ENCODE measurements at regions not wholly inside any gene's neighbourhood (a gene's known extent, or its start where the extent isn't known, plus 50 kb on each side); places are given as distances from the start of the nearest gene placed in this dataset.
A peak's percentile ranks its signal among the peaks of the same experiment; 100 is the strongest.

DNA sequence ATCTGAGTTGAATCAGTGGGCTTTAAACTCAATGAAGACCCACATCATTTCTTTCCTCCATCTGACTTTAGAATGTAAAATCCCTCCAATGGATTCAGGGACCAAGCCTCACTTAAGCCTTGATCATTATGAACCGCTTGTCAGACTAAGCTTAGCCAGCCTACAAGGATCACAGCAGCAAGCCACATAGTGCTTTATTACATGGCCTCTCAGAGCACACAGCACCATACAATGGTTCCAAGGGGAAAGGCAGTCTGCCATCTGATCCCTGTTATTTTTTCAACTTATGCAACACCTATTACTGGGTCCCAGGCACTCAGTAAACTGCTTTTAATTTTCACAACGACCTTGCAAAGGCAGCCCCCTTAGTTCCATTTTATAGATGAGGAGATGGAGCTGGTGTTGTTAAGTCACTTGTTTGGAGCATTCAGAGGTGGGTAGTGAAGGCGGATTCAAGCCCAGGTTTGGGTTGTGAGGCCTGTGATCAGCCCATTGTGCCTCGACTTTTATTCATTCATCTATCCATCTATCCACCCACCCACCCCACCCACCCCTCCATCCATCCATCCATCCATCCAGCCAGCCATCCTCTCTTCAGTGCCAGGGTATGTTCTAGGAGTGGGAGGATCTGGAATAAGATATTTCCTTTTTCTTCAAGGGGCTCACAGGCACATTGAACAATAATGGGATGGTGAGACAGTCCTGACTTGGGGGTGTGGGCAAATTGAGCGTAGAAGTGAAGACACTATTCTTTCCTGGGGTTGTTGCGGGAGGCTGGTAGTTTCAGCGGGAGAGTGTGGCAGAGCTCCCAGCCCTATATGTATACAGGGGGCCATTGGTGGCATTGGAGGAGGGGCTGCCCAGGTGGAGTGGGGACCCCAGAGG, 141.2 kb downstream of the MYCN start:
- DNase-seq (ENCODE audit: low spot score): no peak

DNA sequence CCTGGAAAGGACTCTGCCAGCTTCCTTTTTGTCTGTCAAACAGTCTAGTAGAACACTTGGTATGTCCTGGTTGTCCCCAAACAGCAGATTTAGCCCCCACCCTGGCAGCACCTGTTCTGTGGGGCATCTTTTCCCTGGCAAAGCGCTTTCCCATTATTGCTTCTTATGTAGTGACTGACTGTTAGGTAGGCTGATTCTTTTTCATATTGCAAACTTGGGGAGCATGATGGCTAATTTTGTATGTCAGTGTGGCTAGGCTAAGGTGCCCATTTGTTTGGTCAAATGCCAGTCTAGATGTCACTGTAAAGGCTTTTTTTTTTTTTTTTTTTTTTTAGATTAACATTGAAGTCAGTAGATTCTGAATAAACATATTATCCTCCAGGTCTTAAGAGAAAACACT, 140.2 kb downstream of the MYCN start:
- no peak for DNase-seq (ENCODE audit: low spot score)

DNA sequence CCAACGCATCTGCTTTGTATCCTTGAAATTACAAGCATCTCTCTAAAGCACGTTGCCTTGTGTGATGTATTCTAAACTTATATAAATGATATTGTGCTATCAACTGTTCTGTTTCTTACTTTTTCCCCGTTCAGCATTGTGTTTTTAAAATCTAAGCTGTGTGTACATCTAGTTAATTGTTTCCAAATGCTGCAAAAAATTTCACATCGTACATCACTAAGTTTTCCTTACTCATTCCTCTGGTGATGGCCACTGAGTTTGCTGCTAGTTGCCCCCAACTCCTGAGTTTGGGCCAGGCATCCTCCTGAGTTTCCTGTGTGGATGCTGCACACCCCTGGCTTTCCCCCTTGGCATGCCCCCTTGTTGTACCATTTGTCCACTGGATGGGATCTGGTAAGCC, 139.7 kb downstream of the MYCN start:
- DNase-seq (ENCODE audit: low spot score): no peak

DNA sequence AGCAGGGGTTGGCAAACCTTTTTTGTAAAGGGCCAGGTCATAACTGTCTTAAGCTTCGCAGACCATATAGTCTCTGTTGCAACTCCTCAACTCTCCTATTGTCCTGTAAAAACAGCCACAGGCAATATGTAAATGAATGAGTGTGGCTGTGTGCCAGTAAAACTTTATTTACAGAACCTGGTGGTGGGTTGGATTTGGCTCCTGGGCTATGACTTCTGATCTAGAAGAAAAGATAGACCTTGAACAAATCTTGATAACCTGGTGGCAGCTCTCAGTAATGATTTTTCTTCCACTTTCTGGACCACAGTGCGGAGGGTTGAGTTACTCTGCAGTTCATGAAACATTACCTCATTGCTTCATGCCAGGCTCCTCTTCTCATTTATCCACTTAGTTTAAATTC, 139.3 kb downstream of the MYCN start:
- no peak for DNase-seq (ENCODE audit: low spot score)

DNA sequence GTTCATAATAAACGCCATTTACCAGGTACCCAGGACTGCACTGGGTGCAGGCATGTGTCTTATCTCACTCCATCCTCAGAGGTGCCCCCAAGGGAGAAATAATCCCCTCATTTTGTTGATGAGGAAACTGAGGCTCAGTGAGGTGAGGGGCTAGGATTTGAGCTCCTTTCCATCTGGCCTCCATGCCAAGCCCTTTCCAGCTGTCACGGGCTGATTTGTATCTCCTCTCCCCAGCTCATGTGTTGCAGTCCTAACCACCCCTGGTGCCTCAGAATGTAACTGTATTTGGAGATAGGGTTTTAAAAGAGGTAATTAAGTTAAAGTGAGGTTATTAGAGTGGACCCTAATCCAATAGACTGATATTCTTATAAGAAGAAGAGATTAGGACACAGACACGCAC, 137.3 kb downstream of the MYCN start:
- no peak for DNase-seq (ENCODE audit: low spot score)

DNA sequence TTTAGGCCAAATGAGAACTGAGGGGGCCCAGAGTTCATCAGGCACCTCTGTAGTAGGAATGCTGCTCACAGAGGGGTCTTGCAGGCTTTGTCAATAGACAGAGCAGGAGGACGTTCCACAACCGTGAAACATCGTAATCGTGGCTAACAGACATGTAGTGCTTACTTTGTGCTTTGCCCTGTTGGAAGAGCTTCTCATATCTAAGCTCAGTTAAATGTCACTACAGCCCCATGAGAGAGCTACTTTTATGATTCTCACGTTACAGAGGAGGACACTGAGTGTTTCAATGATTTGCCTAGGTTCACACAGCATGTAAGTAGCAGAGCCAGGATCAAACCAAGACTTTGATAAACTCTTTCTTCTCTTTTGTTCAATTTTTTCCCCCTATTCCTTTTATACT, 136.6 kb downstream of the MYCN start:
- no peak for DNase-seq (ENCODE audit: low spot score)

DNA sequence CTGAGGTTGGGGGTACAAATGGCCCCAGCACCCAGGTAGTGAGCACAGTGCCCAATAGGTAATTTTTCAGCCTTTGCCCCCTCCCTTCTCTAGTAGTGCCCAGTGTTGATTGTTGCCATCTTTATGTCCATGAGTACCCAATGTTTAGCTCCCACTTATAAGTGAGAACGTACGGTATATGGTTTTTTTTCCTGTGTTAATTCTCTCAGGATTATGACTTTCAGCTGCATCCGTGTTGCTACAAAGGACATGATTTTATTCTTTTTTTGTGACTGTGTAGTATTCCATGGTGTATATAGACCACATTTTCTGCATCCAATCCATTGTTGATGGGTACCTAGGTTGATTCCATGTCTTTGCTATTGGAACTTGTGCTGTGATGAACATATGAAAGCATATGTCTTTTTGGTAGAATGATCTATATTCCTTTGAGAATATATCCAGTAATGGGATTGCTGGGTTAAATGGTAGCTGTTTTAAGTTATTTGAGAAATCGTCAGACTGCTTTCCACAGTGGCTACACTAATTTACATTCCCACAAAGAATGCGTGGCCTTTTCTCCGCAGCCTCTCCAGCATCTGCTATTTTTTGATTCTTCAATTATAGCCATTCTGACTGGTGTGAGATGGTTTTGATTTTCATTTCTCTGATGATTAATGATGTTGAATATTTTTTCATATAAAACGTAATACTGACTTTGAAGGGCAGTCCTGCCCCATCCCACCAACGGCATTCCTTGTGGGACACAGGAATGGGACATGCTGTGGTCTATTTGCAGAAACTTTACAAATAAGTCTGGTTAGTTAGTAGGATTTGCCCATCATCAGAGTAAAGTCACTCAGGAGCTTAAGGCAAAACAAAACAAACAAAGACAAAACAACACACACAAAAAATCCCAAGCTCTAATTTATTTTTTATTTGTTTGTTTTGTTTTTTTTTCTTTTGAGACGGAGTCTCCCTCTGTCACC, 135.0 kb downstream of the MYCN start:
- no peak for DNase-seq (ENCODE audit: low spot score)

DNA sequence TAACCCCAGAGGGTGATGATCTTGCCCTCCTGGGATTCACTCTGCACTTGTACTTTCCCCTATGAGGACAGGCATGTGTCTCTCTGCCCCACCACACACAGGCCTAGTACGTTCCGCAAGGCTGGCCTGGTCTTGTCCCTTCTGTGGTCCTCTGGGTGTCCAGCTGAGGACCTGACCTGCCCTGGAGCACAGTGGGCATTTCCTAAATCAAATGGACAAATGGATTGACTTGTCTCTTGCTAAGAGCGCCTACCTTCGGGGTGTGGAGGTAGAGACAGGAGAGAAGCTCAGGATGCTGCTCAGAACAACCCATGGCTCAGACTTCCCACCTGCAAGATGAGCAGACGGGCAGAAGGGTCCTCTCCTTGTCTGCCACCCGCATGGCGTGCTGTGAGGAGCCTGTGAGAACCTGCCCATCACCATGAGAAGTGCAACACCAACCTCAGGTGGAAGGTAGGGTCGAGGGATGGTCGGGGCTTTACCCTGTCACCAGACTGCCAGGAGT, 133.6 kb downstream of the MYCN start:
- DNase-seq (ENCODE audit: low spot score): no peak

DNA sequence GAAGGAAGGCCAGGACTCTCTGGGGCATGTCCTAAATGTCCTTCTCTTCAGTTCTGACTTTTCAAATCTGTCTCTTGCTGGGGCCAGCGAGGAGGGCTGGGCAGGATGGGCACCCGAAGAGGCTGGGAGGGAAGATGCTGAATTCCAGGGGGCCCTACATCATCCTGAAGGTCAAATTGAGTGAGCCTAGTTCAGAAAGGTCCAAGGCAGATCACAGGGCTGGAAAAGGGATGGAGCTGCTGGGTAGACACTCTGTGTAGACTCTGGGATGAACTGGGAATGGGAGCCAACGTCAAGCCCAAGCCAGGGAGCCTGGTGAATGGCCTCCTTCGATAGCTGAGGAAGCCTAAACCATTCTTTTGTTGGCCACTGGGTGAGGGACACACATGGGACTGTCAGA, 133.1 kb downstream of the MYCN start:
- DNase-seq (ENCODE audit: low spot score): no peak

DNA sequence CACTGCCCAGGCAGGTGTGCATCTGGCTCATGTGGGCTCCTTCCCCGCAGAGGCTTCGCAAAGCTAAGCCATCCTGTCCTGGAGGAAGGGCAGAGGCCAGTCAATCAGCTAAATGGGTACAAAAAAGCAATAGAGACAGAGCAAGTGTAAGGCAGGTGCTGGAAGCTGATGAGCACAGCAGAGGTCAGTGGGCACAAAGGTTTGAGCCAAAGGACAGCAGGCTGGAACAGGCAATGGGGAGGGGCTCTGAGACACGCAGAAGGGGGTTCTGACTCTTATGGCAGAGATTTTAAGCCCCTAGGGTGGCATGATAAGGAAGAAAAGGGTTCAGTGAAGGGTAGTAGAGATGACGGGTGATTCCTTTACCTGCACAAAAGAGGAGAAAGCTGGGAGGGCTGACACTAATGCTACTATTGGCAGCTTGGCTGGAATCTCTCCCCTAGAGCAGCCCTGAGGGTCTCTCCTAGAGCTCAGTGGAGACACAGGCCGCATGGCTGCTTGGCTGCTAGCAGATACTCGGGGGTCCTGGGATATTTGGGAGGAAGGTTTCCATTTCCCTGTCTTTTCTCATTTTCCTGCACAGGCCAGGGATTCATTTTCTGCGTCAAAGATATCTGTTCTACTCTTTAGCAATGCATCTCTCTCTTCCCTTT, 132.4 kb downstream of the MYCN start:
- DNase-seq (ENCODE audit: low spot score): no peak

DNA sequence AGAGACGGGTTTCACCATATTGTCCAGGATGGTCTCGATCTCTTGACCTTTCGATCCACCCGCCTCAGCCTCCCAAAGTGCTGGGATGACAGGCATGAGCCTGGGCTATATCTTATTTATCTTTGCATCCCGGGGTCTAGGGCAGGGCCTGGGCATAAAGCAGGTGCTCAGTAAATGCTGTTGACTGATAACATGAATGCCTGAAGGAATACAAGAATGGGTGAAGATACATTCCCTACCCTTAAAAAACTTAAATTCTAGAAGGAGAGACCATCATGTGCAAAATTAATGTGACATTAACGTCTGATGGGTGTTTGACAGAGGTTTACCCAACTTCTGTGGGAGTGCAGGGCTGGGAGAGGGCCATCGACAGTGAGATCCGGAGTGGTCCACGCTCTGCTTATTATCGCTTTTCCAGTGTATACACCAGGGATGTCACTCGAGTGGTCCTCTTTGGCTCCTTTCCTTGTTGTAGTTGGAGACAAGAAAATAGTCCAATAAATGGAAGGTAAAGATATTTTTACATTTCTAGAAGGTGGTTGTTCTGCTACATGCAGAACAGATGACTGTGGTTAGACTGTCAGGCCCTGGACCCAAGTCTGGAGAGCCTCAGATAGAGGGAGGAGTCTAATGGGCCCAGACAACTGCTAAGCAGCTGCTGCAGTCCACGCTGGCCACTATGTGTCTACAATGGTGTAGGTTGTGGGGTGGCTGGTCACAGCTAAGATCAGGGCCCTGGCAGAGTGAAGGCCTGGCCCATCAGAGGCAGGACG, 131.7 kb downstream of the MYCN start:
- DNase-seq (ENCODE audit: low spot score): no peak

DNA sequence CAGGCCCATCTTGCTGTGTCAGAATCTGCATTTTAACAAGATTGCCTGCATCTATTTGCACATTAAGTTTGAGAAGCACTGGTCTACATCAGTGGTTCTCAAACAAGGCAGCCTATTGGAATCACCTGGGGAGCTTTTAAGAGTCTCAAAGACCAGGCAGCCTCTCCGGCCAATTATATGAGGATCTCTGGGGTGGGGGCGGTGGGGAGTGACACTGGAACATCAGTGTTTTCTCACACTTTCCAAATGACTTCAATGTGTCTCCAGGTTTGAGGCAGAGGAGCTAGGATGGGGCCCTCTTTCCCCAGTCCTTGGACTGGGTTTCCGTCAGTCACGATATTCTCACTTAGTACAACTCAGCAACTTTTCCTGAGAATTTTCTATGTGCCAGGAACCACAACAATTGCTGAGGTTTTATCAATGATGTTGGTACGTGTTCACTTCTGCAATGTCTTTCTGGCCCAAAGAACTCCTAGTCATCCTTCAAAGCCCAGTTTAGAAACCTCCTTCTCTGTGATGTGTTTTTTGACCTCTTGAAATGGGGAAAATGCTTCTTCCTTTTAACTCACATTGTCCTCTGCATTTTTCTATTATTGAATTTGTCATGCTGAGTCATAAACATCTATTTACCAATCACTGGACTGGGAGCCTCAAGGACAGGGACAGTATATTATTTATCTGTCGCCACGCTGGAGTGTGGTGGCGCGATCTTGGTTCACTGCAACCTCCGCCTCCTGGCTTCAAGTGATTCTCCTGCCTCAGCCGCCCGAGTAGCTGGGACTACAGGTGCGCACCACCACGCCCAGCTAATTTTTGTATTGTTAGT, 130.9 kb downstream of the MYCN start:
- no peak for DNase-seq (ENCODE audit: low spot score)

DNA sequence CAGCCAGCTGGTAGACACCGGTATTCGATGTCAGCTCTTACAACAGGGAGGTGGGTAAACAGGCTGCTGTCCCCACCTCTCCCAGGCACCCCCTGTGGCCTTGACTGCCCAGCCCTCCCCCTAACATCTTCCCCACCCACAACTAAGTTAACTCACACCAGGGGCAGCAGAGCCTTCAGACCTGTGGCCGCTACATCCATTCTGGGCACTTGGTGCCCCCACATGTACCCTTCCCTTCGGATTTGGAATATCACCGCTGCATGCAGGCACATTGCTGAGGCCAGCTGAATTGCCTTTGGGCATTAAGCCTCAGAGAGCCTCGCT, 130.3 kb downstream of the MYCN start:
- DNase-seq (ENCODE audit: low spot score): no peak

DNA sequence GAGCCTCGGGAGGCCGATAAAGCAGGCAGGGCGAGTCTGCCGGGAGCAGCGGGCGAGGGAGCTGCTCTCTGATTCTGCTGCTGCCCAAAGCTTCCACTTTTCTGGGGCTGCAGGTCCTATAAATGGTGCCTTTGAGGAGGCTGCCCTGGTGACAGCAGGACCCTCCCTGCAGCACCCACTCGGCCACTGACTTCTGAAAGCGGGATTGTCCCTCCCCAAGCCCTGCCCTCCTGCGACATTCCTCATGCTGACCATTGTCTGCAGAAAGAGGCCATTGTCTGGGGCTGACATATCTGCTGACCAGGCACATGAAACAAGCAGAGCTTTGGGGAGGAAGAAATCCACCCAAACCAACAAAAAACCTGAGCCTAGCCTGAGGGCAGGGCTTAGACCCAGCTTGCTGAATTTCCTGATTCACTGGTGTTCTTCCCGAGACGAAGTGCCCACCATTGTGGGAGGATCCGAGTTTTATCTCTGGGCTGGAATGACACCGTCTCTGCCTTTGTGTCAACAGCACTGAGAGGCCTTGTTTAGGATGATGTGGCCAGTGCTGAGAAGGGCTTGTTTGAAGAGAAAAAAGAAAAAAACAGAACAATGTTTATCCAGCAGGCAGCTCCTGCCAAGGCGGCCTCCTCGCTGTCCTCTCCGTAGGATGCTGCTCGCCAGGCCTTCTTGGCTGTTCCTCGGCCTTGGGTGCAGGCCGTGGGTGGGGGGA, 129.7 kb downstream of the MYCN start:
- peak; percentile 51 for DNase-seq (ENCODE audit: low spot score)

DNA sequence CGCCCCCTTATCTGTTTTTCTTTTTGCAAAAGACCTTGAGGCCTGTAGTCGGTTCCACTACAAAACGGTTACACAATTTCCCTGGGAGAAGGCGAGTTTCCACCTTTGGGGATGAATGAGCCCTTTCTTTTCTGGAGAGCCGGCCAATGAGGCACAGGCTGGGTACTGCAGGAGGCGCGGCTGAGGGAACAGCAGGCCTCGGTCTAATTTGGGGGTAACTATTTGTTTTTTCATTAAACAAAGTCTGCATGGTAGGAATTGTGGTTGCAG, 129.2 kb downstream of the MYCN start:
- peak; percentile 47 for DNase-seq (ENCODE audit: low spot score)

DNA sequence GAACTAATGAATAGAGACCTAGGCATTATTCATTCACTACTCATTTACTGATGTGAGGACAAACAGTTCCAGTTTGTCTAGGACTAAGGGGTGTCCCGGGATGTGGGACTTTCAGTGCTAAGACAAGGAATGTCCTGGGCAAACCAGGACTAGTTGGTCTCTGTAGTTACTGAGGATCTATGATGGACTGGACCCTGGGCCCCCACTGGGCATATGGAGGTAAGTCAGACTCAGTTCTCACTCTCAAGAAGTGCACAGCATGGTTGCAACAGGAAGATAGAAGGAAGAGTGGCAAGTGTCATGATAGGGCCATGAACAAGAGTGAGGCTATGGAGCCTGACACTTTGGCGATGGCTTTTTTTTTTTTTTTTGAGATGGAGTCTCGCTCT, 128.2 kb downstream of the MYCN start:
- DNase-seq (ENCODE audit: low spot score): no peak

DNA sequence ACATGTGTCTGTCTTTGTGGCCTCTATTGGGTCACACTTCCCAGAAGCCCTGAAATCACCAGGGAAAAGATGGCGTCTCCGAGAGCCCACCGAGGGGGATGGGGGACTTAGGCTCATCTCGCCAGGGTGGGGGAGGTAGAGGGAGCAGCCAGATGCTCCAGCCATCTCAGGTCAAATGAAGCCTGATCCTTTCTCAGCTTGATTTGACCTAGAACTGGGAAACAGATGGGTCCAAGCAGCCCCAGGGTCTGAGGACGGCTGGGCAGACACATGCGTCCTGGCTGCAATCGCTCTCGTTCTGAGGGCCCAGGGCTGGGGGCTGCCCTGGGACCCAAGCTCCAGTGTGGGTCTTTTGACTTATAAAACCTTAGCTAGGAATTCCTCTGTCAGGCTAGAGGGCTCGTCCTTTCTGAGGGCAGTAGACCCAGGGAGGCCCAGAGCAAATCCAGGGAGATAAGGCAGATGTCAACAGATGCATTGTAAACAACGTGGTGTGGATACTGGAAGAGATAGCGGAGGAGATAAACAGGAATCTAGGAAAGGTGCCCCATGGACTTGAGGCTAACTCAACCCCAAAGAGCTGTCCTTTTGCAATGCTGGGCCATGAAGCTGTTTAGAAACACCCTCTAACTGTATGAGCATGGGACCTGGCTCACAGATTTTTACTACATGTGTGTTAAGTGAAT, 127.7 kb downstream of the MYCN start:
- peak; percentile 62 for DNase-seq (ENCODE audit: low spot score)

DNA sequence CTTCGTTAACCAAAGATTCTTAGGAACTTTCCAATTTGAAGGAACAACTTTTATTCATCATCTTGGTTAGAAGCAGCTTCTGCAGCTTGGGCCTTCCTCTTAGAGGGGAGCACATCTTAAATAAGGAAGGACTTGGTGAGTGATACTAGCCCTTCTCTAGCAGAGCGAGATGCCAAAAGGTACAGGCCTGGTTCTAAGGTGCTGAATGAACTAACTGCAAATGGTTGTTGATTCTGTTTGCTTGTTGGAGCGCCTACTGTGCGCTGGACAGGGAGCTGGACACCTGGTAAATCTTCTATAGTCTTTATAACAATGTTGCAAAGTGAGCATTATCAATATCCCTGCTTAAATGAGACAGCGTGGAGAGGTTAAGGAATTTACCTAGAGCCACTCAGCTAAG, 127.1 kb downstream of the MYCN start:
- no peak for DNase-seq (ENCODE audit: low spot score)

DNA sequence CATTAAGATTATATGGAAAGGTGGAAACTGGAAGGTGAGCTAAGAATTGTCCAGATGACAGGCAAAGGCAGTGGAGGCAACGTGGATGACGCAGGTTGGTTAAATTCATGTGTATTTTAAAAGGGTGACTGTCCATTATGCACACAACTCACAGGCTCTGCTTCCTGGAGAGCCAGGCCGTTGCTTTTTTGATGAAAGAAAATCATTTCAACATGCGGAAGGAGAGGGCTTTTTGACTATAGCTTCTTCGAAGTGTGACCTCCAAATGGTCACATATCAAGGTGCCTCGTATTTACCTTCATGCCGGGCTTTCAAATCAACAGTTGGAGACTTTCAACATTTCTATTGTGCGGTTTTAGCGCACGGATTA, 126.7 kb downstream of the MYCN start:
- DNase-seq (ENCODE audit: low spot score): no peak

Measured in HuH-7 (cell line).